Chondrocyte (in vitro differentiated cells): ENCODE measurements at regions not wholly inside any gene's neighbourhood (a gene's known extent, or its start where the extent isn't known, plus 50 kb on each side); places are given as distances from the start of the nearest gene placed in this dataset.
"Not testable (repeated sequence)": the region's sequence is repeated elsewhere in the genome, so short reads cannot be mapped to it uniquely, and the experiment has no call there.

ENCODE experiments used
- DNase-seq: peaks from one replicate; pipeline ENCODE4 v3.0.0; 2021; ENCODE audit warnings: mixed read lengths, low spot score
- H3K27ac Mint-ChIP-seq: one replicate; pipeline ENCODE4 v1.8.0; 2021; ENCODE audit warnings: mild to moderate bottlenecking, moderate library complexity, mixed read lengths; ENCODE audit not compliant: unreplicated experiment
- H3K27me3 Mint-ChIP-seq: 2 replicates; pipeline ENCODE4 v1.8.0; 2021; ENCODE audit warnings: low read depth, mixed read lengths
- H3K36me3 Mint-ChIP-seq: 2 replicates; pipeline ENCODE4 v1.8.0; 2021; ENCODE audit warnings: low read depth, mixed read lengths
- H3K4me1 Mint-ChIP-seq: 2 replicates; pipeline ENCODE4 v1.8.0; 2021; ENCODE audit warnings: low read depth, mild to moderate bottlenecking, mixed read lengths
- H3K4me3 Mint-ChIP-seq: one replicate; pipeline ENCODE4 v1.8.0; 2021; ENCODE audit warnings: mild to moderate bottlenecking, moderate library complexity, mixed read lengths; ENCODE audit not compliant: unreplicated experiment
- H3K9me3 Mint-ChIP-seq: 2 replicates; pipeline ENCODE4 v1.8.0; 2021; ENCODE audit warnings: low read depth, mixed read lengths
- CTCF ChIP-seq: fragments of 200-600 bp; sonication (generic); IDR thresholded peaks from 2 replicates; pipeline ENCODE4 v1.5.0; 2021; ENCODE audit warnings: antibody characterized with exemption, mild to moderate bottlenecking, moderate library complexity

- TF ChIP-seq CTCF: no peak
- Mint-ChIP-seq H3K9me3 (peaks cover 14% of the 10 kb centered on the region), H3K27me3 (no peaks in the 10 kb centered on the region), H3K4me1 (peaks cover 39% of the 10 kb centered on the region), H3K36me3 (peaks cover 24% of the 10 kb centered on the region), H3K4me3 (no peak overlapping the region), H3K27ac (no peak overlapping the region)
- DNase-seq: no peak
Observed at GRCh38 chr7:149564340-149565095, 66.9 kb upstream of the ZNF746 start.

DNA sequence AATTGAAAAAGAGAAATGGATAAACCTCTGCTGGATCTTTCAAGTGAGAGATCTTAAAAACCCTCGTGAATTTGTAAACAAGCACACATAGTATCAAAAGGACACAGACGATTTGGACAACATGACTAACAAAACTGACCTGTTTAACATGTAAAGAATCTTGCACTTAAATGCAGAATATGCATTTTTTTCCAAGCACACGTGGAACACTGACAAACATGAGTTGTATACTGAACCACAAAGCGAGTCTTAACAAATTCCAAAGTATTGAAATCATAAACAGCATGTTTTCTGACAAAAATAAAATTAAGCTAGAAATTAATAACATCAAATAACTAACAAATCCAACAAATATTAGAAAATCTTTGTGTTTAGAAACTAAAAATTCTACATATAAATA lies 65.0 kb upstream of the ZNF746 start:
- H3K4me3 Mint-ChIP-seq: no peak overlapping the region
- H3K27ac Mint-ChIP-seq: no peak overlapping the region
- H3K36me3 Mint-ChIP-seq: peaks cover 29% of the 10 kb centered on the region
- DNase-seq: no peak
- H3K9me3 Mint-ChIP-seq: peaks cover 11% of the 10 kb centered on the region
- H3K4me1 Mint-ChIP-seq: peaks cover 28% of the 10 kb centered on the region
- TF ChIP-seq CTCF: no peak
- no peaks in the 10 kb centered on the region for H3K27me3 Mint-ChIP-seq

GRCh38 chr7:149561072-149561471 lies 63.5 kb upstream of the ZNF746 start:
- H3K4me3 Mint-ChIP-seq: no peak overlapping the region
- H3K36me3 Mint-ChIP-seq: peaks cover 29% of the 10 kb centered on the region
- peaks cover 11% of the 10 kb centered on the region for H3K9me3 Mint-ChIP-seq
- no peaks in the 10 kb centered on the region for H3K27me3 Mint-ChIP-seq
- peak overlapping the region; percentile 73 for H3K27ac Mint-ChIP-seq
- no peak for DNase-seq
- H3K4me1 Mint-ChIP-seq: peaks cover 28% of the 10 kb centered on the region
- no peak for TF ChIP-seq CTCF

- Mint-ChIP-seq H3K4me1 (peaks cover 25% of the 10 kb centered on the region), H3K36me3 (peaks cover 25% of the 10 kb centered on the region), H3K27me3 (no peaks in the 10 kb centered on the region), H3K27ac (peak overlapping the region; percentile 75), H3K4me3 (no peak overlapping the region), H3K9me3 (peaks cover 7% of the 10 kb centered on the region)
- no peak for TF ChIP-seq CTCF
- no peak for DNase-seq
Observed at GRCh38 chr7:149559711-149560110, 62.1 kb upstream of the ZNF746 start.

- Mint-ChIP-seq H3K27ac (peak overlapping the region; percentile 27), H3K4me1 (peaks cover 25% of the 10 kb centered on the region), H3K36me3 (peaks cover 22% of the 10 kb centered on the region), H3K4me3 (no peak overlapping the region), H3K27me3 (no peaks in the 10 kb centered on the region), H3K9me3 (no peaks in the 10 kb centered on the region)
- TF ChIP-seq CTCF: no peak
- DNase-seq: no peak
Observed at GRCh38 chr7:149558149-149558861, 60.7 kb upstream of the ZNF746 start.

DNA sequence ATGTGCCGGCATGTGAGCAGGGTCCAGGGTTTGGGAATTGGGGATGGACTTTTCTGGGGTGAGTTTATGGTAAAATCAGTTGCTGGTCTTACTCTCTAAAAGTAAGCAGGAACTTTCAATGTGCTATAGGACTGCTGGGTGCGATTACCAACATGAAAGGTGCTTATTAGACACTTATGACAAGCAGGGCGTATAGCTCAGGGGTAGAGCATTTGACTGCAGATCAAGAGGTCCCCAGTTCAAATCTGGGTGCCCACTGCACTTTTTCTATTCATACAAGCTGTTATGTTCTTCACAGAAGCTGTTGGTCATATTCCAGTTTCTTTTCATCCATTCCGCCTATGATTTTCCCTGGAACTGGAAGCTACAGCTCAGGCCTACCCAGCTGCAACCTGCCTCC lies 58.9 kb upstream of the ZNF746 start:
- Mint-ChIP-seq H3K4me1 (peaks cover 18% of the 10 kb centered on the region), H3K36me3 (peaks cover 34% of the 10 kb centered on the region), H3K27ac (peak overlapping the region; percentile 51)
- H3K27me3 Mint-ChIP-seq, DNase-seq, H3K4me3 Mint-ChIP-seq, H3K9me3 Mint-ChIP-seq: not testable (repeated sequence)

DNA sequence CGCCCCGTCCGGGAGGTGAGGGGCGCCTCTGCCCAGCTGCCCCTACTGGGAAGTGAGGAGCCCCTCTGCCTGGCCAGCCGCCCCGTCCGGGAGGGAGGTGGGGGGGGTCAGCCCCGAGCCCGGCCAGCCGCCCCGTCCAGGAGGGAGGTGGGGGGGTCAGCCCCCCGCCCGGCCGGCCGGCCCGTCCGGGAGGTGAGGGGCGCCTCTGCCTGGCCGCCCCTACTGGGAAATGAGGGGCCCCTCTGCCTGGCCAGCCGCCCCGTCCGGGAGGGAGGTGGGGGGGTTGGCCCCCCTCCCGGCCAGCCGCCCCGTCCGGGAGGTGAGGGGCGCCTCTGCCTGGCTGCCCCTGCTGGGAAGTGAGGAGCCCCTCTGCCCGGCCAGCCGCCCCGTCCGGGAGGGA lies 57.2 kb upstream of the ZNF746 start:
- H3K9me3 Mint-ChIP-seq, DNase-seq, H3K4me3 Mint-ChIP-seq, H3K27ac Mint-ChIP-seq, H3K27me3 Mint-ChIP-seq, H3K4me1 Mint-ChIP-seq: not testable (repeated sequence)
- peaks cover 38% of the 10 kb centered on the region for H3K36me3 Mint-ChIP-seq

- H3K9me3 Mint-ChIP-seq, H3K4me3 Mint-ChIP-seq, DNase-seq, H3K27ac Mint-ChIP-seq, H3K27me3 Mint-ChIP-seq, H3K4me1 Mint-ChIP-seq: not testable (repeated sequence)
- peaks cover 44% of the 10 kb centered on the region for H3K36me3 Mint-ChIP-seq
Observed at GRCh38 chr7:149553991-149554390, 56.4 kb upstream of the ZNF746 start.
